ENCODE measurements at regions not wholly inside any gene's neighbourhood (a gene's known extent, or its start where the extent isn't known, plus 50 kb on each side); places are given as distances from the start of the nearest gene placed in this dataset.
"Not testable (repeated sequence)": the region's sequence is repeated elsewhere in the genome, so short reads cannot be mapped to it uniquely, and the experiment has no call there.

GRCh38 chr13:72556945-72557344 is 170.5 kb downstream of the MZT1 start:
- Mint-ChIP-seq H3K4me3 (no peak overlapping the region), H3K9me3 (no peaks in the 10 kb centered on the region), H3K4me1 (no peaks in the 10 kb centered on the region), H3K27me3 (no peaks in the 10 kb centered on the region), H3K36me3 (no peaks in the 10 kb centered on the region), H3K27ac (no peak overlapping the region)

- Mint-ChIP-seq H3K9me3 (no peaks in the 10 kb centered on the region), H3K27ac (no peak overlapping the region), H3K4me3 (no peak overlapping the region), H3K36me3 (no peaks in the 10 kb centered on the region), H3K27me3 (no peaks in the 10 kb centered on the region), H3K4me1 (no peaks in the 10 kb centered on the region)
These were observed 171.8 kb downstream of the MZT1 start for GRCh38 chr13:72555601-72556000.

GRCh38 chr13:72552731-72553130 is 174.7 kb downstream of the MZT1 start:
- H3K27ac Mint-ChIP-seq: no peak overlapping the region
- H3K36me3 Mint-ChIP-seq: no peaks in the 10 kb centered on the region
- H3K4me3 Mint-ChIP-seq: no peak overlapping the region
- no peaks in the 10 kb centered on the region for H3K4me1 Mint-ChIP-seq
- H3K9me3 Mint-ChIP-seq: peaks cover 2 to 3% (median 2%) of the 10 kb centered on the region in 3 donors
- H3K27me3 Mint-ChIP-seq: no peaks in the 10 kb centered on the region

- not testable (repeated sequence) for H3K4me3 Mint-ChIP-seq, H3K27me3 Mint-ChIP-seq, H3K9me3 Mint-ChIP-seq, H3K4me1 Mint-ChIP-seq, H3K27ac Mint-ChIP-seq, H3K36me3 Mint-ChIP-seq
These were observed 181.5 kb downstream of the MZT1 start for GRCh38 chr13:72545895-72546294.

- Mint-ChIP-seq H3K36me3 (no peaks in the 10 kb centered on the region), H3K4me3 (no peak overlapping the region), H3K9me3 (peaks cover 2 to 6% (median 3%) of the 10 kb centered on the region in 3 donors), H3K27ac (no peak overlapping the region), H3K27me3 (no peaks in the 10 kb centered on the region), H3K4me1 (no peaks in the 10 kb centered on the region)
These were observed 182.3 kb downstream of the MZT1 start for GRCh38 chr13:72545030-72545719.

- H3K4me1 Mint-ChIP-seq: no peaks in the 10 kb centered on the region
- H3K9me3 Mint-ChIP-seq: peaks cover 3 to 8% (median 3%) of the 10 kb centered on the region in 3 donors
- no peaks in the 10 kb centered on the region for H3K27me3 Mint-ChIP-seq
- no peak overlapping the region for H3K4me3 Mint-ChIP-seq
- no peaks in the 10 kb centered on the region for H3K36me3 Mint-ChIP-seq
- H3K27ac Mint-ChIP-seq: no peak overlapping the region
These were observed 183.4 kb downstream of the MZT1 start for GRCh38 chr13:72544042-72544441.

GRCh38 chr13:72542241-72542640 is 185.2 kb downstream of the MZT1 start:
- Mint-ChIP-seq H3K27ac (peak overlapping the region in 1 of 3 donors; percentile 6), H3K36me3 (no peaks in the 10 kb centered on the region), H3K27me3 (no peaks in the 10 kb centered on the region), H3K4me3 (no peak overlapping the region), H3K4me1 (no peaks in the 10 kb centered on the region), H3K9me3 (peaks cover 0 to 6% (median 2%) of the 10 kb centered on the region in 3 donors)

- H3K36me3 Mint-ChIP-seq: no peaks in the 10 kb centered on the region
- H3K4me3 Mint-ChIP-seq: no peak overlapping the region
- peaks cover 0 to 6% (median 2%) of the 10 kb centered on the region in 3 donors for H3K9me3 Mint-ChIP-seq
- no peak overlapping the region for H3K27ac Mint-ChIP-seq
- H3K27me3 Mint-ChIP-seq: no peaks in the 10 kb centered on the region
- no peaks in the 10 kb centered on the region for H3K4me1 Mint-ChIP-seq
These were observed 185.8 kb downstream of the MZT1 start for GRCh38 chr13:72541674-72542073.

- H3K4me1 Mint-ChIP-seq: no peaks in the 10 kb centered on the region
These were observed 186.5 kb downstream of the MZT1 start for GRCh38 chr13:72540881-72541280.

GRCh38 chr13:72539925-72540324 is 187.5 kb downstream of the MZT1 start:
- H3K4me3 Mint-ChIP-seq: no peak overlapping the region
- peaks cover 0 to 7% (median 2%) of the 10 kb centered on the region in 3 donors for H3K9me3 Mint-ChIP-seq
- H3K36me3 Mint-ChIP-seq: no peaks in the 10 kb centered on the region
- no peak overlapping the region for H3K27ac Mint-ChIP-seq
- H3K4me1 Mint-ChIP-seq: no peaks in the 10 kb centered on the region
- H3K27me3 Mint-ChIP-seq: no peaks in the 10 kb centered on the region

More at GRCh38 chr13:72540881-72541280, 186.5 kb downstream of the MZT1 start:
- no peak overlapping the region for H3K4me3 Mint-ChIP-seq
- H3K9me3 Mint-ChIP-seq: peaks cover 0 to 7% (median 2%) of the 10 kb centered on the region in 3 donors
- no peaks in the 10 kb centered on the region for H3K27me3 Mint-ChIP-seq
- H3K36me3 Mint-ChIP-seq: no peaks in the 10 kb centered on the region
- no peak overlapping the region for H3K27ac Mint-ChIP-seq

- H3K4me1 Mint-ChIP-seq: no peaks in the 10 kb centered on the region
- no peaks in the 10 kb centered on the region for H3K27me3 Mint-ChIP-seq
- no peaks in the 10 kb centered on the region for H3K36me3 Mint-ChIP-seq
- H3K27ac Mint-ChIP-seq: no peak overlapping the region
- H3K9me3 Mint-ChIP-seq: peaks cover 0 to 3% (median 2%) of the 10 kb centered on the region in 3 donors
- H3K4me3 Mint-ChIP-seq: no peak overlapping the region
These were observed 189.6 kb downstream of the MZT1 start for GRCh38 chr13:72537782-72538181.

GRCh38 chr13:72537395-72537780 is 190.0 kb downstream of the MZT1 start:
- Mint-ChIP-seq H3K9me3 (peaks cover 0 to 3% (median 2%) of the 10 kb centered on the region in 3 donors), H3K27me3 (no peaks in the 10 kb centered on the region), H3K36me3 (no peaks in the 10 kb centered on the region), H3K4me3 (no peak overlapping the region), H3K4me1 (no peaks in the 10 kb centered on the region), H3K27ac (no peak overlapping the region)

- Mint-ChIP-seq H3K27ac (no peak overlapping the region), H3K4me1 (no peaks in the 10 kb centered on the region), H3K9me3 (peaks cover 0 to 3% (median 2%) of the 10 kb centered on the region in 3 donors), H3K27me3 (no peaks in the 10 kb centered on the region), H3K4me3 (no peak overlapping the region), H3K36me3 (no peaks in the 10 kb centered on the region)
These were observed 190.6 kb downstream of the MZT1 start for GRCh38 chr13:72536714-72537394.

- Mint-ChIP-seq H3K27ac (no peak overlapping the region), H3K9me3 (peaks cover 0 to 3% (median 2%) of the 10 kb centered on the region in 3 donors), H3K4me3 (no peak overlapping the region), H3K27me3 (no peaks in the 10 kb centered on the region), H3K36me3 (no peaks in the 10 kb centered on the region), H3K4me1 (no peaks in the 10 kb centered on the region)
These were observed 192.3 kb downstream of the MZT1 start for GRCh38 chr13:72534951-72535640.

GRCh38 chr13:72530471-72530870 is 197.0 kb downstream of the MZT1 start:
- no peaks in the 10 kb centered on the region for H3K27me3 Mint-ChIP-seq
- H3K9me3 Mint-ChIP-seq: peaks cover 0 to 2% (median 0%) of the 10 kb centered on the region in 3 donors
- no peaks in the 10 kb centered on the region for H3K36me3 Mint-ChIP-seq
- no peak overlapping the region for H3K27ac Mint-ChIP-seq
- H3K4me1 Mint-ChIP-seq: no peaks in the 10 kb centered on the region
- no peak overlapping the region for H3K4me3 Mint-ChIP-seq
